ENCODE measurements at regions not wholly inside any gene's neighbourhood (a gene's known extent, or its start where the extent isn't known, plus 50 kb on each side); places are given as distances from the start of the nearest gene placed in this dataset.

- DNase-seq = no peak
These were observed 528.2 kb downstream of the NR2F2 start for GRCh38 chr15:96858694-96859093.

GRCh38 chr15:96860741-96861140 lies 530.2 kb downstream of the NR2F2 start:
- Histone ChIP-seq H2AFZ (ENCODE audit: low read depth, low read length) (no peak overlapping the region), H3K36me3 (ENCODE audit: insufficient read depth, low read length) (no peaks in the 10 kb centered on the region), H4K20me1 (ENCODE audit: insufficient read depth, low read length) (no peaks in the 10 kb centered on the region), H3K4me1 (ENCODE audit: insufficient read depth, low read length) (no peaks in the 10 kb centered on the region), H3K27me3 (ENCODE audit: insufficient read depth, low read length, poor library complexity) (no peaks in the 10 kb centered on the region), H3K79me2 (ENCODE audit: insufficient read depth, low read length) (no peaks in the 10 kb centered on the region), H3K4me3 (ENCODE audit: low read depth in 1 of 2, low read length in 2 of 2) (no peak overlapping the region), H3K4me2 (ENCODE audit: insufficient read depth, low read length) (no peak overlapping the region), H3K9ac (ENCODE audit: low read depth, low read length) (no peak overlapping the region), H3K9me3 (ENCODE audit: insufficient read depth, low read length, severe bottlenecking) (no peaks in the 10 kb centered on the region), H3K27ac (ENCODE audit: low read length) (no peak overlapping the region)
- DNase-seq (no peak), ATAC-seq (ENCODE audit: insufficient read depth, low read depth) (no peak)
- TF ChIP-seq EZH2 (IDR thresholded peaks at IDR 0.05; ENCODE audit: borderline replicate concordance, low read depth, low read length, severe bottlenecking) = no peak
- no peak for TF ChIP-seq CTCF (IDR thresholded peaks at IDR 0.05; ENCODE audit: borderline replicate concordance, extremely low read depth, low read length, poor library complexity, severe bottlenecking)

More at GRCh38 chr15:96858694-96859093, 528.2 kb downstream of the NR2F2 start:
- no peaks in the 10 kb centered on the region for H3K4me1 ChIP-seq (ENCODE audit: insufficient read depth, low read length)
- no peak overlapping the region for H3K4me2 ChIP-seq (ENCODE audit: insufficient read depth, low read length)
- TF ChIP-seq EZH2 (IDR thresholded peaks at IDR 0.05; ENCODE audit: borderline replicate concordance, low read depth, low read length, severe bottlenecking) (no peak), CTCF (IDR thresholded peaks at IDR 0.05; ENCODE audit: borderline replicate concordance, extremely low read depth, low read length, poor library complexity, severe bottlenecking) (no peak)
- H4K20me1 ChIP-seq (ENCODE audit: insufficient read depth, low read length) = no peaks in the 10 kb centered on the region
- ATAC-seq (ENCODE audit: insufficient read depth, low read depth) = no peak
- H3K4me3 ChIP-seq (ENCODE audit: low read depth in 1 of 2, low read length in 2 of 2) = no peak overlapping the region
- H3K79me2 ChIP-seq (ENCODE audit: insufficient read depth, low read length) = no peaks in the 10 kb centered on the region
- no peak overlapping the region for H3K27ac ChIP-seq (ENCODE audit: low read length)
- H3K9me3 ChIP-seq (ENCODE audit: insufficient read depth, low read length, severe bottlenecking) = no peaks in the 10 kb centered on the region
- no peak overlapping the region for H3K9ac ChIP-seq (ENCODE audit: low read depth, low read length)
- no peaks in the 10 kb centered on the region for H3K27me3 ChIP-seq (ENCODE audit: insufficient read depth, low read length, poor library complexity)
- H2AFZ ChIP-seq (ENCODE audit: low read depth, low read length) = no peak overlapping the region
- H3K36me3 ChIP-seq (ENCODE audit: insufficient read depth, low read length) = no peaks in the 10 kb centered on the region

GRCh38 chr15:96867992-96868391 lies 537.5 kb downstream of the NR2F2 start:
- no peak overlapping the region for H3K27ac ChIP-seq (ENCODE audit: low read length)
- no peak overlapping the region for H3K9ac ChIP-seq (ENCODE audit: low read depth, low read length)
- no peak overlapping the region for H3K4me2 ChIP-seq (ENCODE audit: insufficient read depth, low read length)
- DNase-seq = no peak
- TF ChIP-seq EZH2 (IDR thresholded peaks at IDR 0.05; ENCODE audit: borderline replicate concordance, low read depth, low read length, severe bottlenecking) (no peak), CTCF (IDR thresholded peaks at IDR 0.05; ENCODE audit: borderline replicate concordance, extremely low read depth, low read length, poor library complexity, severe bottlenecking) (no peak)
- no peaks in the 10 kb centered on the region for H4K20me1 ChIP-seq (ENCODE audit: insufficient read depth, low read length)
- H3K4me3 ChIP-seq (ENCODE audit: low read depth in 1 of 2, low read length in 2 of 2) = no peak overlapping the region
- H3K9me3 ChIP-seq (ENCODE audit: insufficient read depth, low read length, severe bottlenecking) = no peaks in the 10 kb centered on the region
- H3K27me3 ChIP-seq (ENCODE audit: insufficient read depth, low read length, poor library complexity) = no peaks in the 10 kb centered on the region
- H3K36me3 ChIP-seq (ENCODE audit: insufficient read depth, low read length) = no peaks in the 10 kb centered on the region
- H3K4me1 ChIP-seq (ENCODE audit: insufficient read depth, low read length) = no peaks in the 10 kb centered on the region
- no peaks in the 10 kb centered on the region for H3K79me2 ChIP-seq (ENCODE audit: insufficient read depth, low read length)
- no peak overlapping the region for H2AFZ ChIP-seq (ENCODE audit: low read depth, low read length)
- ATAC-seq (ENCODE audit: insufficient read depth, low read depth) = no peak

- H3K27me3 ChIP-seq (ENCODE audit: insufficient read depth, low read length, poor library complexity) = no peaks in the 10 kb centered on the region
- H3K79me2 ChIP-seq (ENCODE audit: insufficient read depth, low read length) = no peaks in the 10 kb centered on the region
- no peaks in the 10 kb centered on the region for H4K20me1 ChIP-seq (ENCODE audit: insufficient read depth, low read length)
- TF ChIP-seq EZH2 (IDR thresholded peaks at IDR 0.05; ENCODE audit: borderline replicate concordance, low read depth, low read length, severe bottlenecking) = no peak
- no peak for TF ChIP-seq CTCF (IDR thresholded peaks at IDR 0.05; ENCODE audit: borderline replicate concordance, extremely low read depth, low read length, poor library complexity, severe bottlenecking)
- H2AFZ ChIP-seq (ENCODE audit: low read depth, low read length) = no peak overlapping the region
- no peak overlapping the region for H3K4me2 ChIP-seq (ENCODE audit: insufficient read depth, low read length)
- DNase-seq (no peak), ATAC-seq (ENCODE audit: insufficient read depth, low read depth) (no peak)
- no peak overlapping the region for H3K27ac ChIP-seq (ENCODE audit: low read length)
- H3K9me3 ChIP-seq (ENCODE audit: insufficient read depth, low read length, severe bottlenecking) = no peaks in the 10 kb centered on the region
- no peaks in the 10 kb centered on the region for H3K4me1 ChIP-seq (ENCODE audit: insufficient read depth, low read length)
- no peaks in the 10 kb centered on the region for H3K36me3 ChIP-seq (ENCODE audit: insufficient read depth, low read length)
- H3K4me3 ChIP-seq (ENCODE audit: low read depth in 1 of 2, low read length in 2 of 2) = no peak overlapping the region
- no peak overlapping the region for H3K9ac ChIP-seq (ENCODE audit: low read depth, low read length)
These were observed 538.6 kb downstream of the NR2F2 start for GRCh38 chr15:96869122-96869521.
